Stomach (tissue), 8 donors: ENCODE measurements at regions not wholly inside any gene's neighbourhood (a gene's known extent, or its start where the extent isn't known, plus 50 kb on each side); places are given as distances from the start of the nearest gene placed in this dataset.
"Not testable (repeated sequence)": the region's sequence is repeated elsewhere in the genome, so short reads cannot be mapped to it uniquely, and the experiment has no call there.

ENCODE experiments used
- DNase-seq, 2 donors: peaks; one replicate each; pipeline versions ENCODE4 v3.0.0 to v3.0.0-alpha.2; 2013 to 2019
- H3K27ac ChIP-seq, 5 donors: fragments of 200-600 bp in 4 of 5; sonication (generic) in 4 of 5; one replicate each; pipeline ENCODE4 v1.5.1; 2013 to 2019; ENCODE audit warnings: mild to moderate bottlenecking in 1 of 5, moderate library complexity in 1 of 5
- H3K27me3 ChIP-seq, 3 donors: fragments of 200-600 bp; sonication (generic); one replicate each; pipeline ENCODE4 v1.5.1; 2017 to 2019; ENCODE audit warnings: mixed run types in 1 of 3
- H3K36me3 ChIP-seq, 4 donors: fragments of 200-600 bp; sonication (generic); 1 replicate in 3 of 4; 2 replicates in 1 of 4; pipeline ENCODE4 v1.5.1; 2016 to 2019
- H3K4me1 ChIP-seq, 4 donors: fragments of 200-600 bp; sonication (generic); one replicate each; pipeline ENCODE4 v1.5.1; 2016 to 2019
- H3K4me3 ChIP-seq, 4 donors: fragments of 200-600 bp; sonication (generic) in 3 of 4; one replicate each; pipeline ENCODE4 v1.5.1; 2016 to 2019; ENCODE audit warnings: mild to moderate bottlenecking in 1 of 4
- H3K9me3 ChIP-seq, 4 donors: fragments of 200-600 bp; sonication (generic); one replicate each; pipeline ENCODE4 v1.5.1; 2016 to 2019
- EP300 ChIP-seq: sonication (generic); formaldehyde crosslinking; IDR thresholded peaks from one replicate; pipeline ENCODE4 v1.6.1; 2017; ENCODE audit warnings: antibody characterized with exemption
- POLR2A ChIP-seq, 4 donors: fragments of 450-650 bp; IDR thresholded peaks; one replicate each; pipeline ENCODE4 v1.6.1; 2016; ENCODE audit warnings: antibody characterized with exemption in 4 of 4, control low read depth in 2 of 4, mild to moderate bottlenecking in 1 of 4, moderate library complexity in 1 of 4
- POLR2AphosphoS5 ChIP-seq, 3 donors: sonication (generic); formaldehyde crosslinking; IDR thresholded peaks; one replicate each; pipeline ENCODE4 v1.6.1; 2016; ENCODE audit warnings: antibody characterized with exemption in 3 of 3
- WGBS, 5 donors: extraction: QIAGEN DNeasy Blood & Tissue Kit in 3 of 5; methylation state at CpG; one replicate each; pipeline versions ENCODE4 v1.1.5 to v1.1.7; 2013 to 2018; 5-methylcytosine and 5-hydroxymethylcytosine counted together
- intact Hi-C: fragments of 100-400 bp; cut with DNase I; formaldehyde crosslinking; loops from one replicate; pipeline ENCODE4 v1.15.1; 2023; ENCODE audit warnings: low total_unique reads
- TF ChIP-seq, protein P1 (sequence below), 7 experiments: fragments of 450-650 bp in 4 of 7; fragments of 200-600 bp in 3 of 7; sonication (generic) in 3 of 7; IDR thresholded peaks; one replicate each; pipeline ENCODE4 v1.5.1; 2016 to 2019; ENCODE audit warnings: antibody characterized with exemption in 7 of 7, control low read depth in 2 of 7, mild to moderate bottlenecking in 1 of 7
- donor health status: healthy with polysubstance abuse.
- donor health status: Bipolar disorder and iron deficiency.
- donor health status: healthy.

DNA sequence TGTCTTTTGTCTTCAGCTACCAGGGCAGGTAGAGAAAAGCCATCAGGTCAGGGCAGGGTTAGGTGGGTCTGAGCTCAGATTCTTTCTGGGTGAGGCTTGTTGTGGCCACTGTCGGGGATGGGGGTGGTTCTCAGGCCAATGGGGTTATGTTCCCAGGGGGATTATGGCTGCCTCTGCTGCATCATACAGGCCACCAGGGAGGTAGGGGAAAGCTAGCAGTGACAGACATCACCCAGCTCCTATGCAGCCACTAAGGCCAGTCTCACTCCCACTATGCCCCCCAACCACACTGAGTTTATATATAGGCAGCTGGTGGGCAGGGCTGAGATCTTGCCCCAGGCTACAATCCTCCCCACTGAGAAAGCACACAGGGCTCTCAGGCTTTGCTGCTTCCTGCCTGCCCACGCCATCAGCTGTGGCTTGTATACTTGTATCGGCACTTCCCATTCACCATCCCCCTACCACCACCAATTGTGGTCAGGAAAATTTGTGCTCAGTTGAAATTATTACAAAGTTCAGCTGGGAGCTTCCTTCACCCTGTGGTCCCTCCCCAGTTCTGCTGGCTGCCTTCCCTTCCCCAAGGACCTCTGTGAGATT lies 72.6 kb upstream of the PTPN13 start:
- TF ChIP-seq EP300 (no peak), POLR2AphosphoS5 (IDR thresholded peaks at IDR 0.05) (no peak), POLR2A (IDR thresholded peaks at IDR 0.05) (no peak)
- TF ChIP-seq, protein P1, sequence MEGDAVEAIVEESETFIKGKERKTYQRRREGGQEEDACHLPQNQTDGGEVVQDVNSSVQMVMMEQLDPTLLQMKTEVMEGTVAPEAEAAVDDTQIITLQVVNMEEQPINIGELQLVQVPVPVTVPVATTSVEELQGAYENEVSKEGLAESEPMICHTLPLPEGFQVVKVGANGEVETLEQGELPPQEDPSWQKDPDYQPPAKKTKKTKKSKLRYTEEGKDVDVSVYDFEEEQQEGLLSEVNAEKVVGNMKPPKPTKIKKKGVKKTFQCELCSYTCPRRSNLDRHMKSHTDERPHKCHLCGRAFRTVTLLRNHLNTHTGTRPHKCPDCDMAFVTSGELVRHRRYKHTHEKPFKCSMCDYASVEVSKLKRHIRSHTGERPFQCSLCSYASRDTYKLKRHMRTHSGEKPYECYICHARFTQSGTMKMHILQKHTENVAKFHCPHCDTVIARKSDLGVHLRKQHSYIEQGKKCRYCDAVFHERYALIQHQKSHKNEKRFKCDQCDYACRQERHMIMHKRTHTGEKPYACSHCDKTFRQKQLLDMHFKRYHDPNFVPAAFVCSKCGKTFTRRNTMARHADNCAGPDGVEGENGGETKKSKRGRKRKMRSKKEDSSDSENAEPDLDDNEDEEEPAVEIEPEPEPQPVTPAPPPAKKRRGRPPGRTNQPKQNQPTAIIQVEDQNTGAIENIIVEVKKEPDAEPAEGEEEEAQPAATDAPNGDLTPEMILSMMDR (IDR thresholded peaks at IDR 0.05): no peak
- 71 to 93% (median 89%) methylated on average over 3 of the region's 3 CpGs for WGBS, 5 donors
- Histone ChIP-seq H3K4me3 (no peak overlapping the region), H3K9me3 (peaks cover 0 to 6% (median 2%) of the 10 kb centered on the region in 4 donors), H3K27me3 (no peaks in the 10 kb centered on the region), H3K27ac (no peak overlapping the region), H3K36me3 (no peaks in the 10 kb centered on the region), H3K4me1 (no peaks in the 10 kb centered on the region)
- intact Hi-C loops: loop anchor here (10.0 kb wide), 1 partner anchor 383 kb away; no protein-coding TSS in a partner anchor
- no peak for DNase-seq

DNA sequence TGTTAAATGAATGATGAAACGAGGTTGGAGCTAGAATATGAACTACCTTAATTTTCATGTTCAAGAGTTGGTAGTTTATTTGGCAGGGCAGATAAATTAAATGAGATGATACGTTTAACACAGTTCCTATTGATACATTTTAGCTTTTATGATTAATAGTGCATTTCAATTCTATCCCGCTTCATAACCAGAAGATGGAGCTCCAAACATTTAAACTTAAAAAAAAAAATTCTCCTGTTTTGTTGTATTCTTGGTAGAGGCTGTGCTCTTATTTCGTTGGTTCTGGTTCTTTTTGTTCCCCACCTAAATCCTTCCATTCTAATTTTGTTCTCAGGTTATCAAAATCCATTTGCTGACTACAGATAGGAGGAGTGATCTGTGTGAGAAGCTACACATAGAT lies 71.8 kb upstream of the PTPN13 start:
- H3K4me3 ChIP-seq: no peak overlapping the region
- WGBS, 5 donors: 40 to 68% (median 45%) methylated on average over 4 of the region's 4 CpGs
- DNase-seq: no peak
- peaks cover 0 to 6% (median 2%) of the 10 kb centered on the region in 4 donors for H3K9me3 ChIP-seq
- intact Hi-C loops: loop anchor here (10.0 kb wide), 1 partner anchor 382 kb away; no protein-coding TSS in a partner anchor
- no peaks in the 10 kb centered on the region for H3K36me3 ChIP-seq
- no peak overlapping the region for H3K27ac ChIP-seq
- H3K4me1 ChIP-seq: no peaks in the 10 kb centered on the region
- no peaks in the 10 kb centered on the region for H3K27me3 ChIP-seq
- TF ChIP-seq EP300 (no peak), POLR2AphosphoS5 (IDR thresholded peaks at IDR 0.05) (no peak), POLR2A (IDR thresholded peaks at IDR 0.05) (no peak)
- TF ChIP-seq, protein P1 (IDR thresholded peaks at IDR 0.05): peak in 2 of 7 experiments; percentile 3 to 21

DNA sequence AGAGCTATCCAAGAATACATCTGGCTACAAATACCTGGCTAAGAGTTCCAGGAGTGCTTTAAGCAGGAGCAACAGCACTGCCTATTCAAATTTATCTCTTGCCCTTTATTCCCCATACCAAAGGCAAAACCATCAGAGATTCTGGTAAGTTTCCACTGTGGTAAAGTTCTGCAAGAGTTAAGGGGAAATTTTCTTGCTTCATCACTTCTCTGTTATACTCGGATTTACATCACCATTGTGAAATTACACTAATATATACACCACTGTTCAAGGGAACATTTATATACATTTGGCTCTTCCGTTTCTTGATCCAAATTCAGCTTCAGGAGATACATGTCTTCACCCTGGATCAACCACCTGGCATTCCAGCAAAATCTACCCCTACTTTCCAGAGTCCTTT lies 70.8 kb upstream of the PTPN13 start:
- Histone ChIP-seq H3K9me3 (peaks cover 0 to 6% (median 2%) of the 10 kb centered on the region in 4 donors), H3K27me3 (no peaks in the 10 kb centered on the region), H3K27ac (no peak overlapping the region), H3K4me1 (no peaks in the 10 kb centered on the region), H3K36me3 (no peaks in the 10 kb centered on the region), H3K4me3 (no peak overlapping the region)
- intact Hi-C loops: loop anchor here (10.0 kb wide), 1 partner anchor 381 kb away; no protein-coding TSS in a partner anchor
- WGBS, 5 donors: 49 to 83% (median 70%) methylated on average over 2 of the region's 2 CpGs
- DNase-seq: no peak
- no peak for TF ChIP-seq POLR2AphosphoS5 (IDR thresholded peaks at IDR 0.05)
- TF ChIP-seq POLR2A (IDR thresholded peaks at IDR 0.05): no peak
- TF ChIP-seq, protein P1 (IDR thresholded peaks at IDR 0.05): no peak
- no peak for TF ChIP-seq EP300

DNA sequence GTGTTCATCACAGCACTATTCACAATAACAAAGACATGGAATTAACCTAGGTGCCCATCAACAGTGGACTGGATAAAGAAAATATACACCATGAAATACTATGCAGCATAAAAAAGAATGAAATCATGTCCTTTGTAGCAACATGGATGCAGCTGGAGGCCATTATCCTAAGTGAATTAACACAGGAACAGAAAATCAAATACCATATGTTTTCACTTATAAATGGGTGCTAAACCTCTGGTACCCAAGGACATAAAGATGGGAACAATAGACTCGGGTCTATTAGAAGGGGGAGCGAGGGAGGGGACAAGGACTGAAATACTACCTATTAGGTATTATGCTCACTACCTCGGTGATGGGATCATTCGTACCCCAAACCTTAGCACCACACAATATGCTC lies 66.4 kb upstream of the PTPN13 start:
- H3K4me1 ChIP-seq, H3K27me3 ChIP-seq, H3K4me3 ChIP-seq, H3K27ac ChIP-seq, H3K9me3 ChIP-seq, H3K36me3 ChIP-seq, DNase-seq: not testable (repeated sequence)
- 89 to 95% (median 93%) methylated on average over 4 of the region's 4 CpGs for WGBS, 5 donors
- intact Hi-C loops: loop anchor here (10.0 kb wide), 1 partner anchor 377 kb away; no protein-coding TSS in a partner anchor

DNA sequence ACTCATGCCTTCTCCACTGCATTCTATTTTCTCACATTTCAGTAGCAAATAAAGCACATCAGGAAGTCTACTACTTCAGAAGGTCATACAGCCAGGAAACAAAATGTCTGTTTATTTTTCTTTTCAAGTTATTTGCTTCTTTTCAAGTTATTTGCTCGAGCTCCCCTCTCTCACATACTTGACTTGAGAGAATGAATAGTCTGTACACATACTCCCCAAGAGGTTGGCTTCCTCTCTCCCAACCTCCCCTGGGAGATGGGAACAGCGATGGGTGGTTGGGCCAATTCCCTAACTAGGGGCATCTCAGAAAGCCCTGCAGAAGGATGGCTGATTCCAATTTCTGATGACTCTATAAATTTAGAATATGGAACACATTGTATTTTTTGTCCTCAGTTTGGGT lies 64.7 kb upstream of the PTPN13 start:
- 43 to 56% (median 52%) methylated on average over 2 of the region's 2 CpGs for WGBS, 5 donors
- no peak overlapping the region for H3K27ac ChIP-seq
- H3K9me3 ChIP-seq: no peaks in the 10 kb centered on the region
- intact Hi-C loops: loop anchor here (10.0 kb wide), 1 partner anchor 375 kb away; no protein-coding TSS in a partner anchor
- no peaks in the 10 kb centered on the region for H3K27me3 ChIP-seq
- H3K4me1 ChIP-seq: no peaks in the 10 kb centered on the region
- no peak overlapping the region for H3K4me3 ChIP-seq
- TF ChIP-seq POLR2A (IDR thresholded peaks at IDR 0.05): no peak
- no peak for TF ChIP-seq EP300
- no peak for TF ChIP-seq POLR2AphosphoS5 (IDR thresholded peaks at IDR 0.05)
- TF ChIP-seq, protein P1 (IDR thresholded peaks at IDR 0.05): no peak
- no peak for DNase-seq
- H3K36me3 ChIP-seq: no peaks in the 10 kb centered on the region
